ENCODE measurements at regions not wholly inside any gene's neighbourhood (a gene's known extent, or its start where the extent isn't known, plus 50 kb on each side); places are given as distances from the start of the nearest gene placed in this dataset.

DNA sequence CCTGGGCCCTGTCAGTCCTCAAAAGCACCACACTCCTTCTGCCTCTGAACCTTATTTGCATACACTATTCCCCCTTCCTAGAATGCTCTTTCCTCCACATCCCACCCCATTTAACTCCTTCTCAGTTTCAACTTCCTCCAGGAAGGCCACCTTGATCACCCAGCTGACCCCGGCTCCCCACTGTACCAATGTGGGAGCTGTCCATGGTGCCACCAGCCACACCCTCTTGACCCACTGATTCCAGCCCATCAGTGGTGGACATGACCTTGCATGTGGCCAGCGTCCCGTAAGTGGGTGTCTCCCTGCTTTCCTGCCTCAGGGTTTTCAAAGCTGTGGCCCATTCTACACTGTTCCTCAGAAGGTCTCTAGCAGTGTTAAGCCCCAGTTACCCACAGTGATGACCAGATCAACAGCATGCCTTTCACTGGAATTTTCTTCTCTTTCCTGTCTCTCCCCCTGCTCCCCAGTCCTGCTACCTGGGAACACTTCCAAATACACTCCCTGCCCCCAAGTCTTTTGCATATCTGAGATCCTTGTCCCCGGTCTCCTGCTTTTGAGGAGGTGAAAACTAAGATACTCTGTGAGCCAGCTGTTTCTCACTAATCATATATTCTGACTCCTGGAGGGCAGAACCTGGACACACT, 346.6 kb downstream of the MN1 start:
- TF ChIP-seq, protein P1, sequence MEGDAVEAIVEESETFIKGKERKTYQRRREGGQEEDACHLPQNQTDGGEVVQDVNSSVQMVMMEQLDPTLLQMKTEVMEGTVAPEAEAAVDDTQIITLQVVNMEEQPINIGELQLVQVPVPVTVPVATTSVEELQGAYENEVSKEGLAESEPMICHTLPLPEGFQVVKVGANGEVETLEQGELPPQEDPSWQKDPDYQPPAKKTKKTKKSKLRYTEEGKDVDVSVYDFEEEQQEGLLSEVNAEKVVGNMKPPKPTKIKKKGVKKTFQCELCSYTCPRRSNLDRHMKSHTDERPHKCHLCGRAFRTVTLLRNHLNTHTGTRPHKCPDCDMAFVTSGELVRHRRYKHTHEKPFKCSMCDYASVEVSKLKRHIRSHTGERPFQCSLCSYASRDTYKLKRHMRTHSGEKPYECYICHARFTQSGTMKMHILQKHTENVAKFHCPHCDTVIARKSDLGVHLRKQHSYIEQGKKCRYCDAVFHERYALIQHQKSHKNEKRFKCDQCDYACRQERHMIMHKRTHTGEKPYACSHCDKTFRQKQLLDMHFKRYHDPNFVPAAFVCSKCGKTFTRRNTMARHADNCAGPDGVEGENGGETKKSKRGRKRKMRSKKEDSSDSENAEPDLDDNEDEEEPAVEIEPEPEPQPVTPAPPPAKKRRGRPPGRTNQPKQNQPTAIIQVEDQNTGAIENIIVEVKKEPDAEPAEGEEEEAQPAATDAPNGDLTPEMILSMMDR (optimal IDR thresholded peaks at IDR 0.05 in 1 of 3, IDR thresholded peaks at IDR 0.05 in 1 of 3, conservative IDR thresholded peaks at IDR 0.05 in 1 of 3; ENCODE audit: extremely low read depth in 1 of 3, insufficient read depth in 2 of 3, low read length in 3 of 3), result no peak
- no peak for TF ChIP-seq EZH2 (IDR thresholded peaks at IDR 0.05; ENCODE audit: low read length)

Data from keratinocyte (primary cell).